Endothelial cell of umbilical vein (primary cell): ENCODE measurements at regions not wholly inside any gene's neighbourhood (a gene's known extent, or its start where the extent isn't known, plus 50 kb on each side); places are given as distances from the start of the nearest gene placed in this dataset.
"Not testable (repeated sequence)": the region's sequence is repeated elsewhere in the genome, so short reads cannot be mapped to it uniquely, and the experiment has no call there.

Experiments used
- EZH2 ChIP-seq: IDR thresholded peaks from 2 replicates; pipeline ENCODE4 v1.6.1; 2012; ENCODE audit warnings: borderline replicate concordance, low read depth, mild to moderate bottlenecking, moderate library complexity, low read length, inconsistent platforms; ENCODE audit not compliant: severe bottlenecking
- JUN ChIP-seq: IDR thresholded peaks from 2 replicates; pipeline ENCODE4 v1.6.1; 2011; ENCODE audit warnings: borderline replicate concordance, low read depth; ENCODE audit not compliant: insufficient read length, insufficient read depth
- MAX ChIP-seq: IDR thresholded peaks from 2 replicates; pipeline ENCODE4 v1.6.1; 2011; ENCODE audit not compliant: insufficient read depth, insufficient read length
- MYC ChIP-seq: IDR thresholded peaks from one replicate; pipeline ENCODE4 v1.6.1; 2011; ENCODE audit warnings: mild to moderate bottlenecking, low read depth, low read length
- POLR2A ChIP-seq: IDR thresholded peaks from 2 replicates; pipeline ENCODE4 v1.6.1; 2012; ENCODE audit warnings: low read depth, mild to moderate bottlenecking, control low read depth, low read length
- POLR2AphosphoS5 ChIP-seq: IDR thresholded peaks from 2 replicates; pipeline ENCODE4 v1.6.1; 2012; ENCODE audit warnings: low read depth, mild to moderate bottlenecking, control low read depth, low read length, moderate library complexity; ENCODE audit not compliant: insufficient read depth
- TF ChIP-seq, protein P1 (sequence below), 2 donors: IDR thresholded peaks; 1 replicate in 1 of 2; 2 replicates in 1 of 2; pipeline ENCODE4 v1.5.1; 2011; ENCODE audit warnings: low read length in 2 of 2, mild to moderate bottlenecking in 2 of 2, moderate library complexity in 2 of 2, control low read depth in 1 of 2, inconsistent platforms in 1 of 2, low read depth in 1 of 2; ENCODE audit not compliant: insufficient read depth in 1 of 2; ENCODE audit errors: extremely low read depth in 1 of 2

DNA sequence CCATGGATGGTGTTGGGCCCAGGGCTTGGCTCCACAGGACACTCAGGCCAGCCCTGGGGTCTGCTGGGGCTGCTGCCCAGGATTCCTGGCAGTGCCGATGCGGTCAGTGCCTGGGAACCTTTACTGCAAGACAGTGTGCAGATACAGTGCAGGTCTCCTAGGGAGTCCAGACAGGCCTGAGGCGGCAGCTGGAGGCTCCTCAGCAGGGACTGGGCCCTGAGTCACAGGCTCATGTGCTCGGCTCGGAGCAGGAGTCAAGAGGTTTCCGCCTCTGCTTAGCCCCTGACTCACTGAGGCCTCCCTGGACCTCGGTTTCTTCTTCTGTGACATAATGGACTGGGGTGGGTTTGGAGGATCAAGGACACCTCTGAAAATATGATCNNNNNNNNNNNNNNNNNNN lies 3941.6 kb upstream of the TPTE start:
- TF ChIP-seq, protein P1, sequence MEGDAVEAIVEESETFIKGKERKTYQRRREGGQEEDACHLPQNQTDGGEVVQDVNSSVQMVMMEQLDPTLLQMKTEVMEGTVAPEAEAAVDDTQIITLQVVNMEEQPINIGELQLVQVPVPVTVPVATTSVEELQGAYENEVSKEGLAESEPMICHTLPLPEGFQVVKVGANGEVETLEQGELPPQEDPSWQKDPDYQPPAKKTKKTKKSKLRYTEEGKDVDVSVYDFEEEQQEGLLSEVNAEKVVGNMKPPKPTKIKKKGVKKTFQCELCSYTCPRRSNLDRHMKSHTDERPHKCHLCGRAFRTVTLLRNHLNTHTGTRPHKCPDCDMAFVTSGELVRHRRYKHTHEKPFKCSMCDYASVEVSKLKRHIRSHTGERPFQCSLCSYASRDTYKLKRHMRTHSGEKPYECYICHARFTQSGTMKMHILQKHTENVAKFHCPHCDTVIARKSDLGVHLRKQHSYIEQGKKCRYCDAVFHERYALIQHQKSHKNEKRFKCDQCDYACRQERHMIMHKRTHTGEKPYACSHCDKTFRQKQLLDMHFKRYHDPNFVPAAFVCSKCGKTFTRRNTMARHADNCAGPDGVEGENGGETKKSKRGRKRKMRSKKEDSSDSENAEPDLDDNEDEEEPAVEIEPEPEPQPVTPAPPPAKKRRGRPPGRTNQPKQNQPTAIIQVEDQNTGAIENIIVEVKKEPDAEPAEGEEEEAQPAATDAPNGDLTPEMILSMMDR (IDR thresholded peaks at IDR 0.05; ENCODE audit: extremely low read depth in 1 of 2, insufficient read depth in 1 of 2, low read depth in 1 of 2, low read length in 2 of 2): not testable (repeated sequence)
- not testable (repeated sequence) for TF ChIP-seq POLR2A, EZH2, MAX, JUN, POLR2AphosphoS5, MYC
